Sigmoid colon (tissue), 6 donors: ENCODE measurements at regions not wholly inside any gene's neighbourhood (a gene's known extent, or its start where the extent isn't known, plus 50 kb on each side); places are given as distances from the start of the nearest gene placed in this dataset.

Experiments used
- DNase-seq: peaks from one replicate; pipeline ENCODE4 v3.0.0-alpha.2; 2019
- H3K27ac ChIP-seq, 4 donors: fragments of 200-600 bp; sonication (generic); one replicate each; pipeline ENCODE4 v1.5.1; 2016 to 2019; ENCODE audit warnings: mild to moderate bottlenecking in 1 of 4
- H3K27me3 ChIP-seq, 3 donors: fragments of 200-600 bp; sonication (generic); one replicate each; pipeline ENCODE4 v1.5.1; 2019; ENCODE audit warnings: mild to moderate bottlenecking in 1 of 3
- H3K36me3 ChIP-seq, 4 donors: fragments of 200-600 bp; sonication (generic); one replicate each; pipeline ENCODE4 v1.5.1; 2016 to 2019
- H3K4me1 ChIP-seq, 4 donors: fragments of 200-600 bp; sonication (generic); one replicate each; pipeline ENCODE4 v1.5.1; 2017 to 2019
- H3K4me3 ChIP-seq, 4 donors: fragments of 200-600 bp; sonication (generic); one replicate each; pipeline ENCODE4 v1.5.1; 2017 to 2019; ENCODE audit warnings: mild to moderate bottlenecking in 2 of 4, moderate library complexity in 1 of 4
- H3K9me3 ChIP-seq, 4 donors: fragments of 200-600 bp in 3 of 4; sonication (generic) in 3 of 4; one replicate each; pipeline versions ENCODE4 v1.5.1 to v1.6.1; 2013 to 2019
- CTCF ChIP-seq, 4 experiments: fragments of 450-650 bp in 3 of 4; fragments of 200-600 bp in 1 of 4; IDR thresholded peaks; one replicate each; pipeline ENCODE4 v1.5.1; 2016 to 2019; ENCODE audit warnings: antibody characterized with exemption in 4 of 4, mild to moderate bottlenecking in 3 of 4, moderate library complexity in 2 of 4
- EP300 ChIP-seq, 4 donors: sonication (generic); formaldehyde crosslinking; IDR thresholded peaks; one replicate each; pipeline ENCODE4 v1.6.1; 2017; ENCODE audit warnings: antibody characterized with exemption in 4 of 4
- POLR2A ChIP-seq, 2 donors: fragments of 450-650 bp; IDR thresholded peaks; one replicate each; pipeline ENCODE4 v1.6.1; 2016; ENCODE audit warnings: antibody characterized with exemption in 2 of 2, mild to moderate bottlenecking in 2 of 2, moderate library complexity in 2 of 2
- POLR2AphosphoS5 ChIP-seq, 4 donors: sonication (generic); formaldehyde crosslinking; IDR thresholded peaks; one replicate each; pipeline ENCODE4 v1.6.1; 2017; ENCODE audit warnings: antibody characterized with exemption in 4 of 4
- WGBS, 2 donors: extraction: QIAGEN DNeasy Blood & Tissue Kit; methylation state at CpG; one replicate each; pipeline ENCODE4 v1.1.7; 2013; 5-methylcytosine and 5-hydroxymethylcytosine counted together
- intact Hi-C: fragments of 100-400 bp; cut with DNase I; formaldehyde crosslinking; loops from one replicate; pipeline ENCODE4 v1.15.1; 2023
- donor health status: healthy with polysubstance abuse.
- donor health status: healthy.

- H3K9me3 ChIP-seq: no peaks in the 10 kb centered on the region
- WGBS, 2 donors: 57 to 63% methylated on average over 6 of the region's 6 CpGs
- H3K27ac ChIP-seq: no peak overlapping the region
- H3K36me3 ChIP-seq: no peaks in the 10 kb centered on the region
- no peak for TF ChIP-seq POLR2AphosphoS5 (IDR thresholded peaks at IDR 0.05)
- no peak for DNase-seq
- no peak overlapping the region for H3K4me3 ChIP-seq
- H3K27me3 ChIP-seq: no peaks in the 10 kb centered on the region
- intact Hi-C loops: no loop called here
- H3K4me1 ChIP-seq: no peaks in the 10 kb centered on the region
Observed at GRCh38 chr20:60780388-60781025, 471.6 kb upstream of the CDH4 start.

- H3K27me3 ChIP-seq: no peaks in the 10 kb centered on the region
- H3K9me3 ChIP-seq: no peaks in the 10 kb centered on the region
- no peaks in the 10 kb centered on the region for H3K4me1 ChIP-seq
- no peaks in the 10 kb centered on the region for H3K36me3 ChIP-seq
- 84 to 90% methylated on average over 7 of the region's 7 CpGs for WGBS, 2 donors
- no peak overlapping the region for H3K4me3 ChIP-seq
- H3K27ac ChIP-seq: no peak overlapping the region
- TF ChIP-seq CTCF (IDR thresholded peaks at IDR 0.05) (no peak), POLR2A (IDR thresholded peaks at IDR 0.05) (no peak), POLR2AphosphoS5 (IDR thresholded peaks at IDR 0.05) (no peak), EP300 (IDR thresholded peaks at IDR 0.05) (no peak)
- no peak for DNase-seq
- intact Hi-C loops: no loop called here
Observed at GRCh38 chr20:60782959-60783625, 469.0 kb upstream of the CDH4 start.

GRCh38 chr20:60785301-60785700 lies 466.8 kb upstream of the CDH4 start:
- Histone ChIP-seq H3K27me3 (no peaks in the 10 kb centered on the region), H3K27ac (no peak overlapping the region), H3K9me3 (no peaks in the 10 kb centered on the region), H3K4me1 (no peaks in the 10 kb centered on the region), H3K36me3 (no peaks in the 10 kb centered on the region), H3K4me3 (no peak overlapping the region)
- 59 to 71% methylated on average over 1 of the region's 1 CpG for WGBS, 2 donors
- intact Hi-C loops: no loop called here
- no peak for DNase-seq
- no peak for TF ChIP-seq CTCF (IDR thresholded peaks at IDR 0.05)
- no peak for TF ChIP-seq POLR2A (IDR thresholded peaks at IDR 0.05)

- Histone ChIP-seq H3K27me3 (no peaks in the 10 kb centered on the region), H3K36me3 (no peaks in the 10 kb centered on the region), H3K4me1 (no peaks in the 10 kb centered on the region), H3K4me3 (no peak overlapping the region), H3K27ac (no peak overlapping the region), H3K9me3 (no peaks in the 10 kb centered on the region)
- WGBS, 2 donors: 51 to 52% methylated on average over 7 of the region's 7 CpGs
- TF ChIP-seq POLR2AphosphoS5 (IDR thresholded peaks at IDR 0.05) (no peak), POLR2A (IDR thresholded peaks at IDR 0.05) (no peak), CTCF (IDR thresholded peaks at IDR 0.05) (no peak), EP300 (IDR thresholded peaks at IDR 0.05) (no peak)
- intact Hi-C loops: no loop called here
- no peak for DNase-seq
Observed at GRCh38 chr20:60785785-60786184, 466.3 kb upstream of the CDH4 start.

GRCh38 chr20:60786686-60787217 lies 465.3 kb upstream of the CDH4 start:
- intact Hi-C loops: no loop called here
- TF ChIP-seq POLR2AphosphoS5 (IDR thresholded peaks at IDR 0.05) (no peak), EP300 (IDR thresholded peaks at IDR 0.05) (no peak), POLR2A (IDR thresholded peaks at IDR 0.05) (no peak), CTCF (IDR thresholded peaks at IDR 0.05) (no peak)
- 60 to 89% methylated on average over 4 of the region's 4 CpGs for WGBS, 2 donors
- no peaks in the 10 kb centered on the region for H3K27me3 ChIP-seq
- no peak for DNase-seq
- H3K36me3 ChIP-seq: no peaks in the 10 kb centered on the region
- no peaks in the 10 kb centered on the region for H3K9me3 ChIP-seq
- H3K4me3 ChIP-seq: no peak overlapping the region
- H3K27ac ChIP-seq: peak overlapping the region in 1 of 4 donors; percentile 14
- no peaks in the 10 kb centered on the region for H3K4me1 ChIP-seq
